Hepatocyte (in vitro differentiated cells): ENCODE measurements at regions not wholly inside any gene's neighbourhood (a gene's known extent, or its start where the extent isn't known, plus 50 kb on each side); places are given as distances from the start of the nearest gene placed in this dataset.

ENCODE experiments used
- EZH2 ChIP-seq: fragments of 200-600 bp; sonication (generic); IDR thresholded peaks from 2 replicates; pipeline ENCODE4 v1.6.1; 2016; ENCODE audit warnings: antibody characterized with exemption, mild to moderate bottlenecking, borderline replicate concordance
- EZH2phosphoT487 ChIP-seq: fragments of 200-600 bp; sonication (generic); IDR thresholded peaks from one replicate; pipeline ENCODE4 v1.6.1; 2018; ENCODE audit warnings: antibody characterized with exemption, mild to moderate bottlenecking, low read depth, moderate library complexity; ENCODE audit not compliant: unreplicated experiment, severe bottlenecking
- TF ChIP-seq, protein P1 (sequence below): fragments of 200-600 bp; sonication (generic); IDR thresholded peaks from 2 replicates; pipeline ENCODE4 v1.5.1; 2016; ENCODE audit warnings: antibody characterized with exemption, mild to moderate bottlenecking; ENCODE audit not compliant: poor library complexity

DNA sequence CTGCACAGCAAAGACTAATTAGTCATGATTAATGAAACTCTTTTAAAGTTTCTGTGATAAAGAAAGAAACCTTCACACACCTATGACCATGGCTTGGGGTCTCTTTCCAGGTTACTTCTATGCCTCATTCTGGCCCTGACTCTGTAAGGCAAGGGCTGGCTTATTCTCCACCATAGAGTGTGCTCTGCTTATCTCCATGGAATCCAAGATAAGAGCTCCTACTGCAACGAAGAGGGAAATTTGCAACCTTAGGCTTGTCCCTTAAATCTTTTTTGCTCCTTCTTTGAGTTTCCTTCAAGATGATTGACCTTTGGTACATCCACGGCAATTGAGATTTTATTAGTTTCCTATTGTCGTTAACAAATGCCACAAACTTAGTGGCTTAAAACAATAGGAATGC lies 239.9 kb downstream of the SPRY2 start:
- TF ChIP-seq, protein P1, sequence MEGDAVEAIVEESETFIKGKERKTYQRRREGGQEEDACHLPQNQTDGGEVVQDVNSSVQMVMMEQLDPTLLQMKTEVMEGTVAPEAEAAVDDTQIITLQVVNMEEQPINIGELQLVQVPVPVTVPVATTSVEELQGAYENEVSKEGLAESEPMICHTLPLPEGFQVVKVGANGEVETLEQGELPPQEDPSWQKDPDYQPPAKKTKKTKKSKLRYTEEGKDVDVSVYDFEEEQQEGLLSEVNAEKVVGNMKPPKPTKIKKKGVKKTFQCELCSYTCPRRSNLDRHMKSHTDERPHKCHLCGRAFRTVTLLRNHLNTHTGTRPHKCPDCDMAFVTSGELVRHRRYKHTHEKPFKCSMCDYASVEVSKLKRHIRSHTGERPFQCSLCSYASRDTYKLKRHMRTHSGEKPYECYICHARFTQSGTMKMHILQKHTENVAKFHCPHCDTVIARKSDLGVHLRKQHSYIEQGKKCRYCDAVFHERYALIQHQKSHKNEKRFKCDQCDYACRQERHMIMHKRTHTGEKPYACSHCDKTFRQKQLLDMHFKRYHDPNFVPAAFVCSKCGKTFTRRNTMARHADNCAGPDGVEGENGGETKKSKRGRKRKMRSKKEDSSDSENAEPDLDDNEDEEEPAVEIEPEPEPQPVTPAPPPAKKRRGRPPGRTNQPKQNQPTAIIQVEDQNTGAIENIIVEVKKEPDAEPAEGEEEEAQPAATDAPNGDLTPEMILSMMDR, result no peak
- TF ChIP-seq EZH2phosphoT487 (no peak), EZH2 (no peak)
